ENCODE measurements at regions not wholly inside any gene's neighbourhood (a gene's known extent, or its start where the extent isn't known, plus 50 kb on each side); places are given as distances from the start of the nearest gene placed in this dataset.
A peak's percentile ranks its signal among the peaks of the same experiment; 100 is the strongest.

DNA sequence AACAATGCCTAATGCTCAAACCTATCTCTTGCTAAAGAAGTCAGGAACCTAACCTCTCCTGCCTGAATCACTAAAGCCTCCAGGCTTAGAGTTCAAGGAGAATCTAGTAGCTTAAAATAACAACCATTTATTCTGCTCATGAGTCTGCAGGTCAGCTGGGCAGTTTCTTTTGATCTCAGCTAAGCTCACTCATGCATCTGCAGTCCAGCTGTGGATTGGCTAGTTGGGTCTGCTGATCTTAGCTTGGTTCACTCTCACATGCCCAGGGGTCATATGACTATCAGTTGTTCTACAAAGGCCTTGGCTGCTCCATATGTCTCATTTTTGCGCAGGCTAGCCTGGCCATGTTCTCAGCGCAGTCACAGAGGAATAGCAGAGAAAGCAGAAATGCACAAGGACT lies 109.2 kb upstream of the STT3B start:
- no peak for DNase-seq (ENCODE audit: low spot score)

- DNase-seq (ENCODE audit: low spot score): no peak
Measured at GRCh38 chr3:31425401-31425800, 107.3 kb upstream of the STT3B start.

DNA sequence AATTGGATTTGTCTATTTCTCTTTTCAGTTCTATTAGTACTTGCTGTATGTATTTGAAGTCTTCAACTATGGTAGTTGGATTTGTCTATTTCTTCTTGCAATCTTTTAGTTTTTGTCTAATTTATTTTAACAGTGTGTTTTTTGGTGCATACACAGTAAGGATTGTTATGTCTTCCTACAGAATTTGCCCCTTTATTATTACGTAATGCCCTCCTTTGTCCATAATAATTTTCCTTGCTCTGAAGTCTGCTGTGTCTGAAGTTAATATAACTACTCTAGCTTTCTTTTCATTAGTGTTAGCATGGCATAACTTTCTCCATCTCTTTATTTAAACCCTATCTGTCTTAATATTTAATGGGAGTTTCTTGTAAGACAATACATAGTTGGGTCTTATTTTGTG lies 105.1 kb upstream of the STT3B start:
- DNase-seq (ENCODE audit: low spot score): no peak

DNA sequence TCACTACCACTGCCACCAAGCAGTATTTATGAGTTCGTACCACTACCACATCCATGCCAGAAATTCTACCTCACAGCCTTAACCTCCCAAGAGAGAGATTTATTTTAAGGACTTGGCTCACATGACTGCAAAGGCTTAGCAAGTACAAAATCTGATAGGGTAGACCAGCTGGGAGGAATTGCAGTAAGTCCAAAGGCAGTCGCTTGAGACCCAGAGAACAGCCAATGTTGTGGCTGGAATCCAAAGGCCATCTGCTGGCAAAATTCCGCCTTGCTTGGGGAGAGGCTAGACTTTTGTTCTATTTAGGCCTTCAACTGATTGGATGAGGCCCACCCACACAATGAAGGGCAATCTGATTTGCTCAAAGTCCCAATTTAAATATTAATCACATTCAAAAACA lies 101.4 kb upstream of the STT3B start:
- no peak for DNase-seq (ENCODE audit: low spot score)

DNA sequence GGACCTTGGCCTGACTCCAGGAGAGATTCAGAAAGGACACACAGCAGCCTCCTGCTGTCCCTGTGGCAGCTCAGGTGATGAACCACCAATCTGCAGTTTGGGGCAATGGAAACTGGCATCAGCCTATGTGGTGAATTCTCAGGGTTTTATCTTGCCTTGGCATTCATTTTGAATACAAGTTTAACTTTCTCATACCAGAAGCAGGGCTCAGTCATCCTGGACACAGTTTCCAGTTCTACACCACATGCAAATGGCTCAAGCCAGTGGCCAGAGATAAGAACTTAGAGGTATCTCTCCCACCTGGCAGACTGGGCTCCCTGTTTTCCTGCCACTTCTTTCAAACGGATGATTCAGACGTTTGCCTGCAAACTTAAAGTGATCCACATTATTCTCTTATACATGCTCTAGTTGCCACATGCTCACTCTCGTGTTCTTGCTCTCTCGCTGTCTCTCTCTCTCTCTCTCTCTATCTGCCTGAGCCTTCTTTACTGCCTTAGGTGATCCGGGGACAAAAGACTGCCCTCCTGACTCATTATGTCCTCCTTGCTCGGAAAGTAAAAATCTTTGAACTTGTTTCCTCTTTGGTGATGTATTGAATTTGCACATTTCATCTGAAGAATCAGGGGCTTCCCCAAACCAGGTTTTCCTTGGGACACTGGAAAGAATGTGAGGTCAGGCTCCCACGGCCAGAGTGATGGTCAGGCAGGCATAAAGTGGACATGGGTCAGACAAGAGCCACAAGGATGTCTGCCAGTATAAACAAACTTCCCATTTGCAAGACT lies 99.6 kb upstream of the STT3B start:
- DNase-seq (ENCODE audit: low spot score): no peak

DNA sequence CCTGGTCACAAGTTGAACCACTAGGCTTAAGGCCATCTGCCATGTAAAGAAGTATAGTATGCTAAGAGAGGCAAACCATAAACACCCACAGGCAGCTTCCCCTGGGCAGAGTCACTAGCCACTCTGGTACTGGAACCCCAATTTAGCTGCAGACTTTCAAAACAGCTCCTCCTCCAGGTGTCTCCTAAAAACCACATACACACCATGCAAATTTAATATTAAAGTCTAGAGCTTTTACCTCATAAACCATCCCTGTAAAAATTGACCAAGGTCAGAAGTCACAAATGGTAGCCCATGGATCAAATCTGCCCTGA lies 99.1 kb upstream of the STT3B start:
- DNase-seq (ENCODE audit: low spot score): no peak

- DNase-seq (ENCODE audit: low spot score): no peak
Measured at GRCh38 chr3:31434819-31435218, 97.9 kb upstream of the STT3B start.

- DNase-seq (ENCODE audit: low spot score): no peak
Measured at GRCh38 chr3:31436830-31437229, 95.9 kb upstream of the STT3B start.

DNA sequence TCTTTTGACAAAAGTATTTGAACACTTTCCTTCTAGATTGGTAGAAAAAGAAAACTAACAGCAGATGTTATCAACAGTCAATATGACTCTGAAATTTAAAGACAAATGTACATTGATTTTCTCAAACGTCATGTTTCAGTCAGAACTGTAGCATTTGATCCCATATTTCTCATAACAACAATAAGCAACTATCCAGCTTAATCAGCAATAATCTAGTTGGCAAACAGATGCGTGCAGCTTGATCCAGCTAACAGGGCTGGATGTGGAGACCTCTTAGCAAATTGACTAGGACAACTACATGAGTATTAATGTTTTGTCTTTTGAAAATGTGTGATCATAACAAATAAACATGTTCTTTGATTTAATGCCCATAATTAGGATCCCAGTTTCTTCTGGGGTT lies 94.0 kb upstream of the STT3B start:
- DNase-seq (ENCODE audit: low spot score): no peak

DNA sequence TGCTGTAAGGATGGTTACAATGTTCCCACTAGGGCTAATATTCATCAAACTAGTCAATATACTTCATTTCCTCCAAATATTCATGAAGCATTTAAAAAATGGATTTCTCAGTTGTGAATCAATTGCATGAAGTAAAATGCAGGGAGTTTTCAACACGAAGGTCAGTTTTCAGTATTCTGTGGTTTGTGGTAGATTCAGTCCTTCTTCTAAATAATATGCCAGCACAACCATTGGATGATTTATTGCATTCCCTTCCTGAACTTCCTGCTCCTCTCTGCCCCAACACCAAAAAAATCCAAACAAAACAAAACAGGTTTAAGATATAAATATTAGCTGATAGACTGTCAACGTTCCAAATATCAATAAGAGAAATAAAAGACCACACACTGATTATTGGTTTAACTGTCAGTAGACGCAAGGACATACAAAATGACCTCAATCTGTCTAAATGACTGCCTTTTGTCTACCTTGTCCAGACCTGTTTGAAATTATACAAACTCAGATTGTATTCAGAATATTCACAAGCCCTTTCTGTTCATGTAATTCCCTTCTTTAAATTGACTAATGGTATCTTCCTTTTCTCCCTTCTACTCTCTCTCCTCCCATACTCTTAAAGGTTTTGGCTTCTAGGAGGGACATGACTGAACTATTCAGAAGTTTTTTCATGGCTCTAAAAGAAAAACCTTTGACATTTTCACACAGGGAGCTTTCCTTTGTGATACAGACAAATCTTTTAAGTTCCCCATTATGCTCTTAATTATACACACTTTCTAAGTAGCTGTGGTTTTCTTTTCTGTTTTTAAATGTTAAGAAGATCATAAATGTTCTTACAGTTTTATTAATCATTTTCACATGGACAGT lies 92.6 kb upstream of the STT3B start:
- DNase-seq (ENCODE audit: low spot score): no peak

DNA sequence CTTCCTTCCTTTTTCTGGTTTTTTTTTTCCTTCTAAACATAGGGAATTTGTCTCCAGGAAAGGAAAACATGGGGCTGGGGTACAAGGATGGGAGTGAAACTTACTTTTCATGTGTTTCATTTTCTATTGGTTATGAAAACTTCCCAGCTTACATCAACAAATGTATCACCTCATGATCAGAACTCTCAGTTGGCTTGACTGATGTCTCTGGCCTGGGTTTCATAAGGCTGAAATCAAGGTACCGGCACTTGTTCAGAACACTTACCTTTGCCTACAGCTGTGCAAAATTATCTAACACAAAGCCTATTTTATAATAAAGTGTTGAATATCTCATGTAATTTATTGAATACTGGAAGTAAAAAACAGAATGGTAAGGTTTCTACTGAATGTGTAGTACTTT lies 91.8 kb upstream of the STT3B start:
- DNase-seq (ENCODE audit: low spot score): no peak

DNA sequence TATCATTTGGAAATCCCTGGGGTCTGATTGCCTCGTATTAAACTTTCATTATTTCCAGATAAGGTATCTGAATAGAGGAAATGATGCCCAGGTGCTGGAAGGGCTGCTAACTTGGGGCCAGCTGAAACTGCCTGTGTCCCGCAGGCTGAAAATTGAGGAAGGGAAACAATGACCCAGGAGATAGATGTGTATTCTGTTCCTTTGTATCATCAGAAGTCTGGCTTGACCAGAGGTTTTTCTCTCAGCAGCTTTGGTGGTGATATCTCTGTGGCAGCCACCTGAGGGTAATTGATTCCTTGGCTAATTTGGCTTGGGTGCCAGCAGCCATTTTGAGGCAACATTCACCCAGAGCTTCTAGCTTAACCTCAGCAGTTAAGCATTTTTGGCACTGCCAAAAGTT lies 90.0 kb upstream of the STT3B start:
- DNase-seq (ENCODE audit: low spot score): no peak

DNA sequence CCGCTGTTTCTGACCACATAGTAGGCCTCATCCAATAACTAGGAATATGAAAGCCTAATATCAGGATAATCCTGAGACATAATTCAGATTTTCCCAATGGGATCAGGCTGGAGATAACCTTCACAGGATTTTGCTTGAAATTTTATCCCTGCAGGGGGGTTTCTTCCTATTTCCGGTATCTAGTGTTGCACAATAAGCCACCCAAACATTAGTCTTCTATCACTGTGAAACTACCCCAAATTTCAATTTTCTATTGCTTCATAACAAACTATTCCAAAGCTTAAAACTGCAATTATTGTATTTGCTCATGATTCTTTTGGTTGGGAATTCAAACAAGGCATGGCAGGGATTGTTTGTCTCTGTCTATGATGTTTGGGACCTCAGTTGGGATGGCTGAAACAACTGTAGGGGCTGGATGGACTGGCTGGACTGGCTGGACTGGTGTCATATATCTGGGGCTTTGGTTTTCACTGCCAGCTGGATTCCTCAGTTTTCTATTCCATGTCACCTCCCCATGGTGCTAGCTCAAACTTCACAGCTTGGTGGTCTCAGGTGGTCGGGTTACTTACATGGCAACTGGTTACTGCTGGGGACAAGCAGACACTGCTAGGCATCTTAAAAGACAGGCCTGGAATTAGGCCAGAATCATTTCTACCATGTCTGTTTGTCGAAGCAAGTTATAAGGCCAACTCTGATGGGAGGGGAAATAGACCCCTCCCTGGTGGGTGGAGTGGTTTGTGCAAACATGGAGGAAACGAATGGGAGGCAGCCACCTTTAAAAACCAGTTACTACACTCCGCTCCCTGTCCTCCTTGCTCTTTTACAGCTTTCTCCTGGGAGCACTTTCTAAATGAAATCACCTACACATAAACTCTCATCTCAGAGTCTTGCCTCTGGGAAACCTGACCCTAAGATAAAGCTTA lies 88.2 kb upstream of the STT3B start:
- DNase-seq (ENCODE audit: low spot score): no peak

GRCh38 chr3:31445701-31446100 lies 87.0 kb upstream of the STT3B start:
- DNase-seq (ENCODE audit: low spot score): no peak

GRCh38 chr3:31448035-31448881 lies 84.5 kb upstream of the STT3B start:
- peak; percentile 8 for DNase-seq (ENCODE audit: low spot score)

DNA sequence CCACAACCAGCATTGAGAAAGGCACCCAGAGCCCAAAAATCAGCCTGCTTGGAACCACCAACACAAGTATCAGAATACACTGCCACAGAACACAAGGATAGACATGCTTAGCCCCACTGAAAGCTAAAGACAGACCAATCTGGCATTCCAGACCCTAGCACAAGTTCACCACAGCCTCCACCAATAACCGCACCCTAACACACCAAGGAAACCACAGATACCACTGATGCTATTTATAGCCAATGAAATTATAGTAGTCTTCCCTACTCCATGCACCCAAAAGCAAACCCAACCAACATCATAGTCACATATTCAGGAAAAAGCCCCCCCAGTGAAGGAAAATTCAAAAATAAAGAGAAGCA lies 83.9 kb upstream of the STT3B start:
- no peak for DNase-seq (ENCODE audit: low spot score)

DNA sequence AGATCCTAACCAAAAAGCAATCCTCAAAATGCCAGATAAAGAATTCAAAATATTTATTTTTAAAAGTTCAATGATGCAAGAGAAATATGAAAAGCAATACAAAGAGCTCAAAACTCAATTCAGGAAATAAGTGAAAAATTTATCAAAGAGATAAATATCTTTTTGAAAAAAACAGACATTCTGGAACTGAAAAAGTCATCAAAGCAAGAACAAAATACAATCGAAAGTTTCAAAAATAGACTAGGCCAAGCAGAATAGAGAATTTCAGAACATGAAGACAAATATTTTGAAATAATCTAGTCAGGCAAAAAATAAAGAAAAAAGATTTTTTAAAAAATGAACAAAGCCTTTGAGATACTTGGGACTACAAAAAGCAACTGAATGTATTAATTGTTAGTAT lies 83.4 kb upstream of the STT3B start:
- DNase-seq (ENCODE audit: low spot score): no peak

DNA sequence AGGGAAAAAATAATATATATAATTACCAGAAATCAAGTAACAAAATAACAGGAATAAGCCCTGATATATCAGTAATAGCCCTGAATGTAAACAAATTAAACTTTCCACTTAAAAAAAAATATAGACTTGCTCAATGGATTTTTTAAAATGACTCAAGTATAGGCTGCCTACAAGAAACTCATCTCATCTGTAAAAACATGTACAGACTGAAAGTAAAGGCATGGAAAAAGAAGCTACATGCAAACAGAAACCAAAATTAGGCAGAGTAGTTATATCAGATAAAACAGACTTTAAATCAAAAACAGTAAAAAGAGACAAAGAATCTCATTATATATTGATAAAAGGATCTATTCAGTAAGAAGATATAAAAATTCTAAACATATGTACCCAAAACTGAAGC lies 82.4 kb upstream of the STT3B start:
- DNase-seq (ENCODE audit: low spot score): no peak

DNA sequence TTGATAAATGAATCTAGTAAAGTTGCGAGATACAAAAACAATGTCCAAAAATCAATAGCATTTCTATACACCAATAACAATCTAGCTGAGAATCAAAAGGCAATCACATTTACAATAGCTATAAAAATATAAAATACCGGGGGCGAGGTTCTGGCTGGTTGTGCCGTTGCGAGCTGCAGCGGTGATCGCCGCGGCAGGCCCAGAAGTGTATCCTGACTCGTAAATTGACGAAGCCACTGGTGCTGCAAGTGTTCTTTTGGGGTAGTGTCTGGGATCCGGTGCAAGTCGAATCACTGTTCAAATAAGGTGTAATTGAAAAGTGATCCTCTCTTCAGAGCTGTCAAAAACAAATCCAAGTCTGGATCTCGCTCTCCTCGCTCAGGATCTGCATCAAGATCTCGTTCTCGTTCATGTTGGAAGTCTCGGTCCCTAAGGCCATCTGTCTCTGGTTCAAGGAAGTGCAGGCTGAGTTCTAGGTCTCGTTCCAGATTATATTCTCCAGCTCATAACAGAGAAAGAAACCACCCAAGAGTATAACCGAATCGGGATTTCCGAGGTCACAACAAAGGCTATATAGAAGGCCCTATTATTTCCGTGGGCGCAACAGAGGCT lies 80.1 kb upstream of the STT3B start:
- no peak for DNase-seq (ENCODE audit: low spot score)

- no peak for DNase-seq (ENCODE audit: low spot score)
Measured at GRCh38 chr3:31453430-31453829, 79.3 kb upstream of the STT3B start.

DNA sequence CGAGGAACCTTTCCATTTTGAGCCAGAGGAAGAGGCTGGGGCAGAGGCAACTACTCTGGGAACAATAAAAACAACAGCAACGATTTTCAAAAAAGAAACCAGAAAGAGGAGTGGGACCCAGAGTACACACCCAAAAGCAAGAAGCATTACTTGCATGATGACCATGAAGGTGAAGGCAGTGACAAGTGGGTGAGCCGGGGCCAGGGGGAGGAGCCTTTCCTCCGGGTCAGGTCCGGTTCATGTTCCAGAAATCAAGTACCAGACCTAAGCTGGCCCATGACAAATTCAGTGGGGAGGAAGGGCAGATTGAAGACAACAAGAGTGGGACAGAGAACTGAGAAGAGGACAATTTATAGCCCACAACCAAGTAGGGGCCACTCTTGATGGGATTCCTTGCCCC lies 77.2 kb upstream of the STT3B start:
- no peak for DNase-seq (ENCODE audit: low spot score)

All from H4 (cell line).